WTC11 (cell line): ENCODE measurements at regions not wholly inside any gene's neighbourhood (a gene's known extent, or its start where the extent isn't known, plus 50 kb on each side); places are given as distances from the start of the nearest gene placed in this dataset.

ENCODE experiments used
- ATAC-seq: fragments of 200-7000 bp; cut with Tn5 transposase; 2 replicates; pipeline ENCODE4 v1.10.0; 2021; ENCODE audit warnings: mild to moderate bottlenecking, moderate library complexity
- CTCF ChIA-PET: fragments of 300-600 bp; sonication (Branson Sonifier 250); formaldehyde crosslinking; loops from one replicate; lab custom pipeline; 2021; ENCODE audit warnings: antibody characterized with exemption; lab: Charles Lee
- POLR2A ChIA-PET: fragments of 350-600 bp; sonication (Branson Sonifier 250); formaldehyde crosslinking; loops from one replicate; lab custom pipeline; 2021; ENCODE audit warnings: antibody characterized with exemption; lab: Charles Lee
- DNase-seq: peaks from one replicate; pipeline ENCODE4 v3.0.0; 2021; ENCODE audit warnings: low spot score
- H3K27ac Mint-ChIP-seq: 2 replicates; pipeline ENCODE4 v1.8.0; 2021; ENCODE audit warnings: mixed read lengths
- H3K27me3 Mint-ChIP-seq: 2 replicates; pipeline ENCODE4 v1.8.0; 2021; ENCODE audit warnings: low read depth, mild to moderate bottlenecking, moderate library complexity, mixed read lengths
- H3K36me3 Mint-ChIP-seq: 2 replicates; pipeline ENCODE4 v1.8.0; 2021; ENCODE audit warnings: mixed read lengths
- H3K4me1 Mint-ChIP-seq: 2 replicates; pipeline ENCODE4 v1.8.0; 2022; ENCODE audit warnings: mixed read lengths
- H3K4me3 Mint-ChIP-seq: 2 replicates; pipeline ENCODE4 v1.8.0; 2021; ENCODE audit warnings: mild to moderate bottlenecking, moderate library complexity, mixed read lengths
- H3K9me3 Mint-ChIP-seq: 2 replicates; pipeline ENCODE4 v1.8.0; 2021; ENCODE audit warnings: mixed read lengths
- ARID4B ChIP-seq: sonication (generic); formaldehyde crosslinking; IDR thresholded peaks from 2 replicates; pipeline ENCODE4 v1.8.0; 2023; ENCODE audit warnings: missing genetic modification reagents, mild to moderate bottlenecking, borderline replicate concordance
- CREM ChIP-seq: sonication (generic); formaldehyde crosslinking; IDR thresholded peaks from 2 replicates; pipeline ENCODE4 v1.8.1; 2022; ENCODE audit warnings: mild to moderate bottlenecking, missing genetic modification reagents, moderate library complexity
- E2F4 ChIP-seq: sonication (generic); formaldehyde crosslinking; IDR thresholded peaks from 2 replicates; pipeline ENCODE4 v1.8.1; 2022; ENCODE audit warnings: low read depth, mild to moderate bottlenecking, moderate library complexity, missing genetic modification reagents, borderline replicate concordance
- ESRRA ChIP-seq: sonication (generic); formaldehyde crosslinking; IDR thresholded peaks from 2 replicates; pipeline ENCODE4 v1.8.1; 2022; ENCODE audit warnings: mild to moderate bottlenecking, missing genetic modification reagents, borderline replicate concordance
- MXD4 ChIP-seq: fragments of 250-450 bp; sonication (Bioruptor Pico); IDR thresholded peaks from 2 replicates; pipeline ENCODE4 v1.8.0; 2021; ENCODE audit warnings: mild to moderate bottlenecking, moderate library complexity, borderline replicate concordance
- MYBL2 ChIP-seq: sonication (generic); formaldehyde crosslinking; IDR thresholded peaks from 2 replicates; pipeline ENCODE4 v1.8.1; 2023; ENCODE audit warnings: mild to moderate bottlenecking, moderate library complexity, missing genetic modification reagents
- NR3C1 ChIP-seq: sonication (generic); formaldehyde crosslinking; conservative IDR thresholded peaks from 2 replicates; pipeline ENCODE4 v1.8.1; 2023; ENCODE audit warnings: low read depth, mild to moderate bottlenecking, missing genetic modification reagents
- SMAD4 ChIP-seq: sonication (generic); formaldehyde crosslinking; IDR thresholded peaks from 2 replicates; pipeline ENCODE4 v1.8.0; 2022; ENCODE audit warnings: mild to moderate bottlenecking, missing genetic modification reagents
- SOX15 ChIP-seq: fragments of 250-450 bp; sonication (Bioruptor Pico); IDR thresholded peaks from 2 replicates; pipeline ENCODE4 v1.9.0; 2021; ENCODE audit warnings: mild to moderate bottlenecking
- SP1 ChIP-seq: sonication (generic); formaldehyde crosslinking; conservative IDR thresholded peaks from 2 replicates; pipeline ENCODE4 v1.8.1; 2022; ENCODE audit warnings: missing genetic modification reagents
- ZNF219 ChIP-seq: sonication (generic); formaldehyde crosslinking; IDR thresholded peaks from 2 replicates; pipeline ENCODE4 v1.8.0; 2023; ENCODE audit warnings: missing genetic modification reagents, mild to moderate bottlenecking, borderline replicate concordance
- ZNF416 ChIP-seq: fragments of 250-450 bp; sonication (Bioruptor Pico); IDR thresholded peaks from 2 replicates; pipeline ENCODE4 v1.9.0; 2021; ENCODE audit warnings: mild to moderate bottlenecking, inconsistent platforms
- TF ChIP-seq, protein P1 (sequence below): fragments of 250-450 bp; sonication (Bioruptor Pico); IDR thresholded peaks from 2 replicates; pipeline ENCODE4 v2.1.2; 2022; ENCODE audit warnings: mild to moderate bottlenecking, moderate library complexity
- TF ChIP-seq, protein P2 (sequence below): sonication (generic); formaldehyde crosslinking; IDR thresholded peaks from 2 replicates; pipeline ENCODE4 v1.8.1; 2023; ENCODE audit warnings: mild to moderate bottlenecking, missing genetic modification reagents, borderline replicate concordance
- TF ChIP-seq, protein P3 (sequence below): fragments of 250-450 bp; sonication (Bioruptor Pico); IDR thresholded peaks from 2 replicates; pipeline ENCODE4 v1.9.0; 2021; ENCODE audit warnings: mild to moderate bottlenecking
- TF ChIP-seq, protein P4 (sequence below): fragments of 250-450 bp; sonication (Bioruptor Pico); IDR thresholded peaks from 2 replicates; pipeline ENCODE4 v1.8.0; 2021; ENCODE audit warnings: mild to moderate bottlenecking

GRCh38 chr12:109651596-109651995, 62.0 kb upstream of the FAM222A start:
- ChIA-PET POLR2A (no interaction called here), CTCF (no interaction called here)
- no peaks in the 10 kb centered on the region for H3K9me3 Mint-ChIP-seq
- ATAC-seq (no peak), DNase-seq (no peak)
- no peaks in the 10 kb centered on the region for H3K36me3 Mint-ChIP-seq
- H3K27ac Mint-ChIP-seq = no peak overlapping the region
- no peaks in the 10 kb centered on the region; the same call in 1 of the 2 replicates for H3K27me3 Mint-ChIP-seq
- H3K4me3 Mint-ChIP-seq = no peak overlapping the region
- H3K4me1 Mint-ChIP-seq = peaks cover 15% of the 10 kb centered on the region
- TF ChIP-seq SOX15 = no peak
- TF ChIP-seq SP1 (CRISPR knock-in tag) = no peak
- TF ChIP-seq MYBL2 = no peak
- no peak for TF ChIP-seq CREM (CRISPR knock-in tag)
- TF ChIP-seq, all 79 proteins: peak for 0

- ChIA-PET POLR2A (interaction anchor here (1.2 kb wide), 1 partner anchor 52 kb away, joined by 3 read pairs; no protein-coding TSS in a partner anchor), CTCF (interaction anchor here (1.4 to 1.5 kb wide), 2 partner anchors 55 to 123 kb away, joined by 3 to 4 read pairs; no protein-coding TSS in a partner anchor)
- no peaks in the 10 kb centered on the region for H3K36me3 Mint-ChIP-seq
- ATAC-seq = no peak
- H3K4me1 Mint-ChIP-seq = peaks cover 15% of the 10 kb centered on the region
- H3K27ac Mint-ChIP-seq = no peak overlapping the region
- H3K9me3 Mint-ChIP-seq = no peaks in the 10 kb centered on the region
- DNase-seq = no peak
- no peaks in the 10 kb centered on the region; the same call in 1 of the 2 replicates for H3K27me3 Mint-ChIP-seq
- H3K4me3 Mint-ChIP-seq = no peak overlapping the region
- TF ChIP-seq ZNF219 (CRISPR knock-in tag) (no peak), ESRRA (CRISPR knock-in tag) (no peak), E2F4 (no peak), ZNF416 (CRISPR knock-in tag) (no peak)
- TF ChIP-seq, protein P1, sequence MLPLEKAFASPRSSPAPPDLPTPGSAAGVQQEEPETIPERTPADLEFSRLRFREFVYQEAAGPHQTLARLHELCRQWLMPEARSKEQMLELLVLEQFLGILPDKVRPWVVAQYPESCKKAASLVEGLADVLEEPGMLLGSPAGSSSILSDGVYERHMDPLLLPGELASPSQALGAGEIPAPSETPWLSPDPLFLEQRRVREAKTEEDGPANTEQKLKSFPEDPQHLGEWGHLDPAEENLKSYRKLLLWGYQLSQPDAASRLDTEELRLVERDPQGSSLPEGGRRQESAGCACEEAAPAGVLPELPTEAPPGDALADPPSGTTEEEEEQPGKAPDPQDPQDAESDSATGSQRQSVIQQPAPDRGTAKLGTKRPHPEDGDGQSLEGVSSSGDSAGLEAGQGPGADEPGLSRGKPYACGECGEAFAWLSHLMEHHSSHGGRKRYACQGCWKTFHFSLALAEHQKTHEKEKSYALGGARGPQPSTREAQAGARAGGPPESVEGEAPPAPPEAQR = no peak
- TF ChIP-seq, all 79 proteins: peak for 0
These were observed 61.2 kb upstream of the FAM222A start for GRCh38 chr12:109652233-109652976.

DNA sequence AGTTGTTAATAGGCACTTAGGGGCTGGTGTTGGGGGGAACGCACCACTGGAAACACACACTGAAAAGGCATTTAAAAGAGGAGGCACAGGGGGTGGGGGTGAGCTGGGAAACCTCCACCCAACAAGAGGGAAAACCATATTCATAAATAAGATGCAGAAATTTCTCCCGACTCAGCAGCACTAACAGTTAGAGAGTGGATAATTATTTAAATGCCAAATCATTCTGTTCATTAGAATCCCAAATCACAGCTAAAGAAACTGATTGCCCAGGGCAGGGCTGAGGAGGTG, 60.7 kb upstream of the FAM222A start:
- H3K4me3 Mint-ChIP-seq = no peak overlapping the region
- TF ChIP-seq SMAD4 (no peak), ARID4B (CRISPR knock-in tag) (no peak), ESRRA (CRISPR knock-in tag) (no peak), NR3C1 (CRISPR knock-in tag) (no peak), MXD4 (no peak)
- TF ChIP-seq, protein P2, sequence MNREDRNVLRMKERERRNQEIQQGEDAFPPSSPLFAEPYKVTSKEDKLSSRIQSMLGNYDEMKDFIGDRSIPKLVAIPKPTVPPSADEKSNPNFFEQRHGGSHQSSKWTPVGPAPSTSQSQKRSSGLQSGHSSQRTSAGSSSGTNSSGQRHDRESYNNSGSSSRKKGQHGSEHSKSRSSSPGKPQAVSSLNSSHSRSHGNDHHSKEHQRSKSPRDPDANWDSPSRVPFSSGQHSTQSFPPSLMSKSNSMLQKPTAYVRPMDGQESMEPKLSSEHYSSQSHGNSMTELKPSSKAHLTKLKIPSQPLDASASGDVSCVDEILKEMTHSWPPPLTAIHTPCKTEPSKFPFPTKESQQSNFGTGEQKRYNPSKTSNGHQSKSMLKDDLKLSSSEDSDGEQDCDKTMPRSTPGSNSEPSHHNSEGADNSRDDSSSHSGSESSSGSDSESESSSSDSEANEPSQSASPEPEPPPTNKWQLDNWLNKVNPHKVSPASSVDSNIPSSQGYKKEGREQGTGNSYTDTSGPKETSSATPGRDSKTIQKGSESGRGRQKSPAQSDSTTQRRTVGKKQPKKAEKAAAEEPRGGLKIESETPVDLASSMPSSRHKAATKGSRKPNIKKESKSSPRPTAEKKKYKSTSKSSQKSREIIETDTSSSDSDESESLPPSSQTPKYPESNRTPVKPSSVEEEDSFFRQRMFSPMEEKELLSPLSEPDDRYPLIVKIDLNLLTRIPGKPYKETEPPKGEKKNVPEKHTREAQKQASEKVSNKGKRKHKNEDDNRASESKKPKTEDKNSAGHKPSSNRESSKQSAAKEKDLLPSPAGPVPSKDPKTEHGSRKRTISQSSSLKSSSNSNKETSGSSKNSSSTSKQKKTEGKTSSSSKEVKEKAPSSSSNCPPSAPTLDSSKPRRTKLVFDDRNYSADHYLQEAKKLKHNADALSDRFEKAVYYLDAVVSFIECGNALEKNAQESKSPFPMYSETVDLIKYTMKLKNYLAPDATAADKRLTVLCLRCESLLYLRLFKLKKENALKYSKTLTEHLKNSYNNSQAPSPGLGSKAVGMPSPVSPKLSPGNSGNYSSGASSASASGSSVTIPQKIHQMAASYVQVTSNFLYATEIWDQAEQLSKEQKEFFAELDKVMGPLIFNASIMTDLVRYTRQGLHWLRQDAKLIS = no peak
- TF ChIP-seq, protein P3, sequence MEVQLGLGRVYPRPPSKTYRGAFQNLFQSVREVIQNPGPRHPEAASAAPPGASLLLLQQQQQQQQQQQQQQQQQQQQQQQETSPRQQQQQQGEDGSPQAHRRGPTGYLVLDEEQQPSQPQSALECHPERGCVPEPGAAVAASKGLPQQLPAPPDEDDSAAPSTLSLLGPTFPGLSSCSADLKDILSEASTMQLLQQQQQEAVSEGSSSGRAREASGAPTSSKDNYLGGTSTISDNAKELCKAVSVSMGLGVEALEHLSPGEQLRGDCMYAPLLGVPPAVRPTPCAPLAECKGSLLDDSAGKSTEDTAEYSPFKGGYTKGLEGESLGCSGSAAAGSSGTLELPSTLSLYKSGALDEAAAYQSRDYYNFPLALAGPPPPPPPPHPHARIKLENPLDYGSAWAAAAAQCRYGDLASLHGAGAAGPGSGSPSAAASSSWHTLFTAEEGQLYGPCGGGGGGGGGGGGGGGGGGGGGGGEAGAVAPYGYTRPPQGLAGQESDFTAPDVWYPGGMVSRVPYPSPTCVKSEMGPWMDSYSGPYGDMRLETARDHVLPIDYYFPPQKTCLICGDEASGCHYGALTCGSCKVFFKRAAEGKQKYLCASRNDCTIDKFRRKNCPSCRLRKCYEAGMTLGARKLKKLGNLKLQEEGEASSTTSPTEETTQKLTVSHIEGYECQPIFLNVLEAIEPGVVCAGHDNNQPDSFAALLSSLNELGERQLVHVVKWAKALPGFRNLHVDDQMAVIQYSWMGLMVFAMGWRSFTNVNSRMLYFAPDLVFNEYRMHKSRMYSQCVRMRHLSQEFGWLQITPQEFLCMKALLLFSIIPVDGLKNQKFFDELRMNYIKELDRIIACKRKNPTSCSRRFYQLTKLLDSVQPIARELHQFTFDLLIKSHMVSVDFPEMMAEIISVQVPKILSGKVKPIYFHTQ (CRISPR knock-in tag) = no peak
- TF ChIP-seq, protein P4, sequence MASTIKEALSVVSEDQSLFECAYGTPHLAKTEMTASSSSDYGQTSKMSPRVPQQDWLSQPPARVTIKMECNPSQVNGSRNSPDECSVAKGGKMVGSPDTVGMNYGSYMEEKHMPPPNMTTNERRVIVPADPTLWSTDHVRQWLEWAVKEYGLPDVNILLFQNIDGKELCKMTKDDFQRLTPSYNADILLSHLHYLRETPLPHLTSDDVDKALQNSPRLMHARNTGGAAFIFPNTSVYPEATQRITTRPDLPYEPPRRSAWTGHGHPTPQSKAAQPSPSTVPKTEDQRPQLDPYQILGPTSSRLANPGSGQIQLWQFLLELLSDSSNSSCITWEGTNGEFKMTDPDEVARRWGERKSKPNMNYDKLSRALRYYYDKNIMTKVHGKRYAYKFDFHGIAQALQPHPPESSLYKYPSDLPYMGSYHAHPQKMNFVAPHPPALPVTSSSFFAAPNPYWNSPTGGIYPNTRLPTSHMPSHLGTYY = no peak

More for the DNA sequence above, 60.7 kb upstream of the FAM222A start:
- H3K4me1 Mint-ChIP-seq = peaks cover 15% of the 10 kb centered on the region
- no peak overlapping the region for H3K27ac Mint-ChIP-seq
- no peaks in the 10 kb centered on the region; the same call in 1 of the 2 replicates for H3K27me3 Mint-ChIP-seq
- POLR2A ChIA-PET = interaction anchor here (1.2 kb wide), 1 partner anchor 53 kb away, joined by 3 read pairs; no protein-coding TSS in a partner anchor
- CTCF ChIA-PET = interaction anchor here (1.4 to 1.5 kb wide), 2 partner anchors 55 to 122 kb away, joined by 3 to 4 read pairs; no protein-coding TSS in a partner anchor
- no peaks in the 10 kb centered on the region for H3K9me3 Mint-ChIP-seq
- no peaks in the 10 kb centered on the region for H3K36me3 Mint-ChIP-seq
- ATAC-seq (no peak), DNase-seq (no peak)
